Ishikawa (cell line): ENCODE measurements at regions not wholly inside any gene's neighbourhood (a gene's known extent, or its start where the extent isn't known, plus 50 kb on each side); places are given as distances from the start of the nearest gene placed in this dataset.

Experiments
- CEBPB ChIP-seq: IDR thresholded peaks from 2 replicates; pipeline ENCODE4 v1.6.1; 2012
- EP300 ChIP-seq: IDR thresholded peaks from 2 replicates; pipeline ENCODE4 v1.6.1; 2012; ENCODE audit warnings: borderline replicate concordance
- FOXM1 ChIP-seq: IDR thresholded peaks from 2 replicates; pipeline ENCODE4 v1.6.1; 2012; ENCODE audit warnings: low read depth, borderline replicate concordance
- MAX ChIP-seq: IDR thresholded peaks from 2 replicates; pipeline ENCODE4 v1.6.1; 2012
- NFIC ChIP-seq: IDR thresholded peaks from 2 replicates; pipeline ENCODE4 v1.6.1; 2012
- RAD21 ChIP-seq: IDR thresholded peaks from 2 replicates; pipeline ENCODE4 v1.6.1; 2012; ENCODE audit warnings: low read depth
- REST ChIP-seq: IDR thresholded peaks from 2 replicates; pipeline ENCODE4 v1.6.1; 2012; ENCODE audit warnings: low read depth, mild to moderate bottlenecking
- TCF12 ChIP-seq: IDR thresholded peaks from 2 replicates; pipeline ENCODE4 v1.6.1; 2012; ENCODE audit warnings: low read depth
- USF1 ChIP-seq: IDR thresholded peaks from 2 replicates; pipeline ENCODE4 v1.6.1; 2012
- YY1 ChIP-seq: IDR thresholded peaks from 2 replicates; pipeline ENCODE4 v1.6.1; 2012; ENCODE audit warnings: low read depth
- ZBTB7A ChIP-seq: IDR thresholded peaks from 2 replicates; pipeline ENCODE4 v1.6.1; 2012; ENCODE audit warnings: low read depth

GRCh38 chr11:71638801-71639519 lies 56.3 kb upstream of the KRTAP5-11 start:
- peak; percentile 62 for TF ChIP-seq RAD21

- peak; percentile 34 for TF ChIP-seq RAD21
Measured at GRCh38 chr11:71734368-71734767, 98.6 kb upstream of the DEFB108B start.

- TF ChIP-seq MAX = peak; percentile 39; the same call in 1 of the 2 replicates
- peak; percentile 57; the same call in 1 of the 2 replicates for TF ChIP-seq NFIC
Measured at GRCh38 chr11:71745656-71746055, 87.3 kb upstream of the DEFB108B start.

GRCh38 chr11:71764695-71765491 lies 68.1 kb upstream of the DEFB108B start:
- peak; percentile 19; the same call in 1 of the 2 replicates for TF ChIP-seq NFIC

- TF ChIP-seq REST (no peak), NFIC (no peak), USF1 (no peak), MAX (no peak), FOXM1 (no peak), EP300 (no peak), RAD21 (no peak), TCF12 (no peak), YY1 (no peak), ZBTB7A (no peak), CEBPB (no peak)
Measured at GRCh38 chr11:71774603-71775222, 58.3 kb upstream of the DEFB108B start.
